ENCODE measurements at regions not wholly inside any gene's neighbourhood (a gene's known extent, or its start where the extent isn't known, plus 50 kb on each side); places are given as distances from the start of the nearest gene placed in this dataset.
"Not testable (repeated sequence)": the region's sequence is repeated elsewhere in the genome, so short reads cannot be mapped to it uniquely, and the experiment has no call there.

DNA sequence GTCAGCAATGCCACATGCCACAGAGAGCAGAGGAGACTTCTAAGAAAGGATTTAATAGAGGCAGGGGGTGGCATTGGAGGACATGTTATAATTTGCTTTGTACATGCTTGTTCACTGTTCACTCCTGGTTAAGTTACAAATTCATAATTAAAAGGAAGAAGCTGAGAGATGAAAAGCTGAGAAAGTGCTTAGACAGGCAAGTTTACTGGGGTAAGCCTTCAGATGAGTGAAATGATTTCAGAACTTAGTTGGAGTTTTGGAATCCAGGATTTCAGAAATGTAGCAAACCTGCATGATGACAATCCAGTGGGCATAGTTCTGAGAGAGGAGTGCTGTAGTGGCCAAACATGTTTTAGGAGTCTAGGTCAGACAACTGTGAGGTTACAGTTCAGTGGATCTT is 67.3 kb upstream of the FBXO33 start:
- DNase-seq: no peak

DNA sequence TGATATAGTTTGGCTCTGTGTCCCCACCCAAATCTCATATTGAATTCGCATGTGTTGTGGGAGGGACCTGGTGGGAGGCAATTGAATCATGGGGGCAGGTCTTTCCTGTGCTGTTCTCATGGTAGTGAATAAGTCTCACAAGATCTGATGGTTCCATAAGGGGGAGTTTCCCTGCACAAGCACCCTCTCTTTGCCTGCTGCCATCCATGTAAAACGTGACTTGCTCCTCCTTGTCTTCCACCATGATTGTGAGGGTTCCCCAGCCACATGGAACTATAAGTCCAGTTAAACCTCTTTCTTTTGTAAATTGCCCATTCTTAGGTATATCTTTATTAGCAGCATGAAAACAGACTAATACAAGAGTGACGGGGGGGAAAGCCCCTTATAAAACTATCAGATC is 65.4 kb upstream of the FBXO33 start:
- not testable (repeated sequence) for DNase-seq

DNA sequence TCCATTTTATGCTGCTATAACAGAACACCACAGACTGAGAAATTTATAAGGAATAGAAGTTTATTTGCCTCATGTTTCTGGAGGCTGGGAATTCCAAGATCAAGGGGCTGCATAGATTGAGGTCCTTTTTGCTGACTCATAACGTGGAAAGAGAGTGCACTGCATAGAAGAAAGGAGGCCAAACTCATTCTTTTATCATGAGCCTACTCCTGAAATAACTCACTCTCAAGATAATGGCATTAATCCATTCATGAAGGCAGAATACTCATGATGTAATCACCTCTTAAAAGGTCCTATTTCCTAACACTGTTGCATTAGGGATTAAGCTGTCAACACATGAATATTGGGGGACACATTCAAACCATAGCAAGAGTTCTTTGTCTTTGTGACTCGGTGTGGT is 60.0 kb upstream of the FBXO33 start:
- DNase-seq: no peak

DNA sequence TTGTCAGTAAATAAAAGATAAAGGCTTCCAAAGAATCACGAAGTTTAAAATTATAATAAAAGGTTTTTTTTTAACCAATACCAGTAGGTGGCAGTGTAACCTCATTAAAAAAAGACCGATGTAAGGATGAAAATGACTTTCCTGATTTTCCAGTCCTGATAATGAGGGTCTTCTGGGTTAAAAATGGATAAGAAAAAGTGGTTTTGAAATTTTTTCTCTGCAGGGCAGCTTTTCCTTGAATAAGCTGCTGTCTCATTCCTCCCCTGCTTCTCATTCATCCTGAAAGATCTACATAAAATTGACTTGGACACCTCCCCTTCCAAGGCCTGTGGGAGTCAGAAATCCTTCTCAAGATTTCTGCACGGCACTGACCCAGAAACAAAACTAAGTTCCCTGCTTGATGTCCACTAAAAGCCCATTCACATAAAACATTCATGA is 58.9 kb upstream of the FBXO33 start:
- no peak for DNase-seq

DNA sequence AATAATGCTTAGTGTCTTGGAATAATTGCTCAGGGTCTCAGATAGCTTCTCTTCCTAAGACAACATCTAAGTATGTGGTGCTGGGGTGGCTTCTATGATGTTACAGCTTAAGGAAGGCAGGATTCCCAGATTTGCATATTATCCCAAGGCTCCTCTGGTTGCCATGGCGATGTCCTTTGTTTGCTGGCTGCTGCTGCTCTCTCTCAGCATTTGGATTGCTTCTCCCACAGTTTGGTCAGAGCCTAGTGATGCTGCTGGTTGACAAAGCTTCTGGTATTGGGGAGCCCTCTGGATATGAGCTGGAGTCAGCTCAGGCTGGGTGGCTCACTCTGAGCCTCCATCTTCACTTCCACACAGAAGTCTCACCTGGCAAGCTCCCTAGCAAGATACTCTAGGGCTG is 56.4 kb upstream of the FBXO33 start:
- DNase-seq: no peak

DNA sequence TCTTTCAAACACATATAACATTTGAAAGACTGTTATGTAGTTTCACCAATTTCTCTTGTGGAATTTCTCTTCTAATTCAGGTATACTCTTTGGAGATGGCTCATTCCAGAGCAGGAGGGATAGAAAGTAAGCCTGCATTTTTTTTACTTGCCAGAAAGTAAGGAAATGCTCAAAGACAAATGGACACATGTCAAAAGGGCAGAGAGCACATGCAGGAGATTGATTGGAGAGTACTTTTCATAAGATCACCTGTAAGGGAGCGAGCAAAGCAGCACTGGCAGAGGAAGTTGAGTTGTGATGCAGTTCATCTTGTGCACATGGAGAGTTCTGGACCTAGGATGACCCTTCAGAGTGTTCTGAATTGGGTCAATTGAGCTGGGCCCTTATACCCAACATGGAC is 51.4 kb upstream of the FBXO33 start:
- no peak for DNase-seq
